ENCODE measurements at regions not wholly inside any gene's neighbourhood (a gene's known extent, or its start where the extent isn't known, plus 50 kb on each side); places are given as distances from the start of the nearest gene placed in this dataset.

DNA sequence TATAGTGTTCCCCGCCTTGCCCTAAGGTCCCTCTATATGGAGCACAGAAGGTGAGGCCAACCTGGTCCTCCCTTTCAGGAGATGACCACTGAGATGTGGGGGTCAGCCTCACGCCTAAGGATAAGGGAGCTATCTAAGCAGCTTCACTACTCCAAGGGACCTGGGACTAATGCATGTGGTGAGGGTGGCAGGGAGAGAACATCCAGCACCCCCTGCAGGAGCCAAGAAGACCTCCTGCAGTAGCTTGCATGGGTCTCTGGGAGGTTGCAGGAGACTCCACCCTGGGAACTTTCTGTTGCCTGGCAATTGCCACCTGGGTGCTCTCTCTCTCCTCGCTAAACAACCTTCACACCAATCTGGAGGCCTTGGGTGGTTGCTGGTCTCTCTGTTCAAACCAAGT, 93.0 kb upstream of the KLHL29 start:
- ATAC-seq (peak; percentile 72), DNase-seq (ENCODE audit: low spot score) (no peak), FAIRE-seq (no peak)
- no peak overlapping the region for H3K4me2 ChIP-seq (ENCODE audit: low read depth, low read length)
- in situ Hi-C loops (cut with HindIII; ENCODE audit: extremely low pct_ligation_motif_present, low pct_unique_long_range_greater_than_20kb) (no loop called here), intact Hi-C loops (cut with micrococcal nuclease; ENCODE audit: unreplicated experiment) (loop anchor here (5.0 kb wide), 1 partner anchor 95 kb away; no protein-coding TSS in a partner anchor)
- no peak overlapping the region for H3K9ac ChIP-seq (ENCODE audit: insufficient read depth, low read depth, low read length)
- no TSS peak for BruUV-seq (replicated peaks)
- 31% methylated on average over 2 of the region's 3 CpGs for WGBS (ENCODE audit: low lambda C conversion rate)
- CTCF ChIA-PET (ENCODE audit: low intra/inter-chr PET ratio, low total read pairs), result no interaction called here
- H3K4me1 ChIP-seq (ENCODE audit: insufficient read depth, low read length), result no peaks in the 10 kb centered on the region
- H3K27me3 ChIP-seq (ENCODE audit: control insufficient read depth in 1 of 2, insufficient read depth in 2 of 2, low read length in 2 of 2), result no peaks in the 10 kb centered on the region; a peak in 1 of 5 replicates
- no peak overlapping the region for H3K27ac ChIP-seq (ENCODE audit: extremely low read length, insufficient read depth, low read length)
- no peak overlapping the region for H2AFZ ChIP-seq (ENCODE audit: low read length)
- POLR2A ChIA-PET, result no interaction called here
- H3K79me2 ChIP-seq (ENCODE audit: insufficient read depth, low read length), result no peaks in the 10 kb centered on the region
- no peaks in the 10 kb centered on the region for H3K36me3 ChIP-seq (replicated peaks in 1 of 2; ENCODE audit: control insufficient read depth in 1 of 2, insufficient read depth in 2 of 2, low read length in 2 of 2)
- H3K4me3 ChIP-seq (replicated peaks in 1 of 3; ENCODE audit: insufficient read depth in 1 of 3, low read depth in 2 of 3, low read length in 3 of 3), result no peak overlapping the region
- no peaks in the 10 kb centered on the region for H3K9me3 ChIP-seq (ENCODE audit: low read length)
- no peaks in the 10 kb centered on the region for H4K20me1 ChIP-seq (ENCODE audit: insufficient read depth, low read length)
- TF ChIP-seq, protein P1, sequence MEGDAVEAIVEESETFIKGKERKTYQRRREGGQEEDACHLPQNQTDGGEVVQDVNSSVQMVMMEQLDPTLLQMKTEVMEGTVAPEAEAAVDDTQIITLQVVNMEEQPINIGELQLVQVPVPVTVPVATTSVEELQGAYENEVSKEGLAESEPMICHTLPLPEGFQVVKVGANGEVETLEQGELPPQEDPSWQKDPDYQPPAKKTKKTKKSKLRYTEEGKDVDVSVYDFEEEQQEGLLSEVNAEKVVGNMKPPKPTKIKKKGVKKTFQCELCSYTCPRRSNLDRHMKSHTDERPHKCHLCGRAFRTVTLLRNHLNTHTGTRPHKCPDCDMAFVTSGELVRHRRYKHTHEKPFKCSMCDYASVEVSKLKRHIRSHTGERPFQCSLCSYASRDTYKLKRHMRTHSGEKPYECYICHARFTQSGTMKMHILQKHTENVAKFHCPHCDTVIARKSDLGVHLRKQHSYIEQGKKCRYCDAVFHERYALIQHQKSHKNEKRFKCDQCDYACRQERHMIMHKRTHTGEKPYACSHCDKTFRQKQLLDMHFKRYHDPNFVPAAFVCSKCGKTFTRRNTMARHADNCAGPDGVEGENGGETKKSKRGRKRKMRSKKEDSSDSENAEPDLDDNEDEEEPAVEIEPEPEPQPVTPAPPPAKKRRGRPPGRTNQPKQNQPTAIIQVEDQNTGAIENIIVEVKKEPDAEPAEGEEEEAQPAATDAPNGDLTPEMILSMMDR (CRISPR knock-in tag; IDR thresholded peaks at IDR 0.05), result peak; percentile 31
- TF ChIP-seq GZF1 (CRISPR knock-in tag; IDR thresholded peaks at IDR 0.05), result no peak
- TF ChIP-seq ZNF720 (CRISPR knock-in tag; IDR thresholded peaks at IDR 0.05), result no peak
- TF ChIP-seq XRCC5 (optimal IDR thresholded peaks at IDR 0.05; ENCODE audit: low read length), result no peak
- peak; percentile 44 for TF ChIP-seq STAG1 (CRISPR knock-in tag; IDR thresholded peaks at IDR 0.05)
- TF ChIP-seq KDM5A (IDR thresholded peaks at IDR 0.05; ENCODE audit: borderline replicate concordance, low read length), result no peak
- TF ChIP-seq EEA1 (CRISPR knock-in tag; IDR thresholded peaks at IDR 0.05; ENCODE audit: borderline replicate concordance), result no peak
- TF ChIP-seq ZFY (CRISPR knock-in tag; IDR thresholded peaks at IDR 0.05), result no peak
- no peak for TF ChIP-seq HOXA9 (CRISPR knock-in tag; IDR thresholded peaks at IDR 0.05; ENCODE audit: borderline replicate concordance)

Data from HepG2 (cell line).